KMS-11 (cell line): ENCODE measurements at regions not wholly inside any gene's neighbourhood (a gene's known extent, or its start where the extent isn't known, plus 50 kb on each side); places are given as distances from the start of the nearest gene placed in this dataset.

Experiments
- H2AFZ ChIP-seq: fragments of 200-600 bp; sonication (generic); 2 replicates; pipeline ENCODE4 v1.6.1; 2016; ENCODE audit warnings: antibody characterized with exemption, mixed run types, low read depth
- H3K27ac ChIP-seq: fragments of 200-600 bp; sonication (generic); 2 replicates; pipeline ENCODE4 v1.6.1; 2016; ENCODE audit warnings: mild to moderate bottlenecking, mixed run types
- H3K27me3 ChIP-seq: fragments of 200-600 bp; sonication (generic); 2 replicates; pipeline ENCODE4 v1.6.1; 2017; ENCODE audit warnings: mild to moderate bottlenecking, low read depth, mixed run types, moderate library complexity; ENCODE audit not compliant: insufficient read depth
- H3K36me3 ChIP-seq: fragments of 200-600 bp; sonication (generic); 2 replicates; pipeline ENCODE4 v1.6.1; 2017; ENCODE audit warnings: mild to moderate bottlenecking, mixed run types; ENCODE audit not compliant: insufficient read depth
- H3K4me1 ChIP-seq: fragments of 200-600 bp; sonication (generic); 2 replicates; pipeline ENCODE4 v1.6.1; 2016; ENCODE audit warnings: mild to moderate bottlenecking, low read depth, mixed run types; ENCODE audit not compliant: poor library complexity, severe bottlenecking
- H3K4me2 ChIP-seq: fragments of 200-600 bp; sonication (generic); 2 replicates; pipeline ENCODE4 v1.7.0; 2016; ENCODE audit warnings: mild to moderate bottlenecking, mixed run types
- H3K4me3 ChIP-seq: fragments of 200-600 bp; sonication (generic); IDR thresholded peaks from 2 replicates; pipeline ENCODE4 v1.6.1; 2017; ENCODE audit warnings: low read depth, low read length, mixed read lengths; ENCODE audit not compliant: insufficient read depth
- H3K79me2 ChIP-seq: fragments of 200-600 bp; sonication (generic); 2 replicates; pipeline ENCODE4 v1.6.1; 2016; ENCODE audit warnings: low read depth, mixed run types; ENCODE audit not compliant: insufficient read depth
- H3K9ac ChIP-seq: fragments of 200-600 bp; sonication (generic); 2 replicates; pipeline ENCODE4 v1.6.1; 2016; ENCODE audit warnings: mild to moderate bottlenecking, mixed run types
- H4K20me1 ChIP-seq: fragments of 200-600 bp; sonication (generic); 2 replicates; pipeline ENCODE4 v1.6.1; 2016; ENCODE audit warnings: mild to moderate bottlenecking, mixed run types; ENCODE audit not compliant: insufficient read depth
- CTCF ChIP-seq: fragments of 200-600 bp; sonication (generic); conservative IDR thresholded peaks from 2 replicates; pipeline ENCODE4 v1.6.1; 2017; ENCODE audit warnings: low read depth, mild to moderate bottlenecking, antibody characterized with exemption, low read length, moderate library complexity, mixed read lengths

DNA sequence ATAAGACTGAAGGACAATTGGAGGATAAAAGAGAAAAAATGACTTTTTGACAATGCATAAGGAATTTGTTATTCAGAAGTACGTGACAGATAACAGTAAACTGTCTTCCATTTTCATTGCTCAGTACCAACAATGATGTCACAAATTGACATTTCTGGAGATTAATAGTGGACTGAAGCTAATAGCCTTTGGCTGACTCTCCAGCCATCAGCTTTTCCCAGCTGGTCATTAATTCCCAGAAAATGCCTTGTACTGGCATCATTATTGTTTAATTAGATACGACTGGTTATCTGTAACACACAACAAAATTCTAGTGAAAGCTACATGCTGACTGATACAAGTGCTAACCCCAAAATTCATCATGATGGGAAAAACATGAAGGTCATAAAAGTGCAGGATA, 147.9 kb upstream of the FGF13 start:
- H4K20me1 ChIP-seq: no peaks in the 10 kb centered on the region
- no peak overlapping the region for H3K9ac ChIP-seq
- H3K27ac ChIP-seq: no peak overlapping the region
- no peaks in the 10 kb centered on the region for H3K27me3 ChIP-seq
- no peak for TF ChIP-seq CTCF
- H3K4me2 ChIP-seq: no peak overlapping the region
- no peaks in the 10 kb centered on the region for H3K4me1 ChIP-seq
- no peaks in the 10 kb centered on the region for H3K79me2 ChIP-seq
- H3K4me3 ChIP-seq: no peak overlapping the region
- H2AFZ ChIP-seq: no peak overlapping the region
- no peaks in the 10 kb centered on the region for H3K36me3 ChIP-seq

DNA sequence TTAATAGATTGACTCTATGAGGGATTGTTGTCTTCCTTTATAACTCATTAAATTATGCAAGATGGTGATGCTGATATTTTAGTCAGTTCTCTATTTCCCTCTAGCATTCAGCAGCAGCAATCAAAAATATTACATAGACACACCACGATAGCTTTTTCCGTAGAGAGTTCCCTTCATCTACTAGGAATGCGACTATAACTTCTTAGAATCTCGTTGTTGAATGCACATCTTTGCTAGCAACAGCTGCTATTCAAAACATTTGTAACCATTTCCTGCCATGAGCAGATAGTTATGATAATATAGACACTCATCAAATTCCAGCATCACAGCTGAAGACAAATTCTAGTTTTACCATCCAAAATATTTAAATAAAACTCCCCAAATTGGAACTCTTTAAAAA, 147.4 kb upstream of the FGF13 start:
- no peaks in the 10 kb centered on the region for H3K36me3 ChIP-seq
- H3K27me3 ChIP-seq: no peaks in the 10 kb centered on the region
- no peak overlapping the region for H3K27ac ChIP-seq
- H3K4me1 ChIP-seq: no peaks in the 10 kb centered on the region
- no peaks in the 10 kb centered on the region for H3K79me2 ChIP-seq
- H3K4me2 ChIP-seq: no peak overlapping the region
- TF ChIP-seq CTCF: no peak
- H2AFZ ChIP-seq: no peak overlapping the region
- H4K20me1 ChIP-seq: no peaks in the 10 kb centered on the region
- no peak overlapping the region for H3K4me3 ChIP-seq
- H3K9ac ChIP-seq: no peak overlapping the region

DNA sequence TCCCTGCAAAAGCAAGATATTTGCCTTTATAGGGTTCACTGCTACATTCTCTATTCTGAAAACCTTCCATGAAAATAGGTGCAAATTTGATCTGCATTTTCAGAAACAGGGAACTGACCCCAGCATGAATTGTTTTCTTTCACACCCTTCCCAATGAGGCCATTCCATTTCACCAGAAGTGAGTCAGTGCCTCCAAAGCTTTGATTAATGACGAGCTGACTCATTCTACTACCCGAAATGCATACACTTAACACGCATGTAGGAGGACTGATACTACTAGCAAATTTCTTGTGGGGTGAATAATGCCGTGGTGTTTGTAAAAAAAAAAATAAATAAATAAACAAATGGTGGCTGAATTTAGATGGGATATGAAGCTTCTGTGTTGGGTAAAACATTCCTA, 146.9 kb upstream of the FGF13 start:
- no peaks in the 10 kb centered on the region for H3K79me2 ChIP-seq
- no peak overlapping the region for H3K9ac ChIP-seq
- no peak overlapping the region for H3K4me2 ChIP-seq
- H3K36me3 ChIP-seq: no peaks in the 10 kb centered on the region
- no peaks in the 10 kb centered on the region for H4K20me1 ChIP-seq
- TF ChIP-seq CTCF: no peak
- no peak overlapping the region for H2AFZ ChIP-seq
- no peak overlapping the region for H3K4me3 ChIP-seq
- no peaks in the 10 kb centered on the region for H3K27me3 ChIP-seq
- H3K4me1 ChIP-seq: no peaks in the 10 kb centered on the region
- H3K27ac ChIP-seq: no peak overlapping the region

GRCh38 chrX:138856881-138857604, 145.5 kb upstream of the FGF13 start:
- no peak overlapping the region for H3K4me2 ChIP-seq
- no peak for TF ChIP-seq CTCF
- no peaks in the 10 kb centered on the region for H4K20me1 ChIP-seq
- no peaks in the 10 kb centered on the region for H3K4me1 ChIP-seq
- no peaks in the 10 kb centered on the region for H3K36me3 ChIP-seq
- H3K27ac ChIP-seq: no peak overlapping the region
- no peak overlapping the region for H3K4me3 ChIP-seq
- no peak overlapping the region for H3K9ac ChIP-seq
- no peaks in the 10 kb centered on the region for H3K79me2 ChIP-seq
- H3K27me3 ChIP-seq: no peaks in the 10 kb centered on the region
- H2AFZ ChIP-seq: no peak overlapping the region
